Fibroblast of skin of left biceps (primary cell): ENCODE measurements at regions not wholly inside any gene's neighbourhood (a gene's known extent, or its start where the extent isn't known, plus 50 kb on each side); places are given as distances from the start of the nearest gene placed in this dataset.
"Not testable (repeated sequence)": the region's sequence is repeated elsewhere in the genome, so short reads cannot be mapped to it uniquely, and the experiment has no call there.

Source experiments
- DNase-seq, 2 experiments: peaks; one replicate each; pipeline ENCODE4 v3.0.0-alpha.2; 2013; ENCODE audit warnings: low read depth in 2 of 2

DNA sequence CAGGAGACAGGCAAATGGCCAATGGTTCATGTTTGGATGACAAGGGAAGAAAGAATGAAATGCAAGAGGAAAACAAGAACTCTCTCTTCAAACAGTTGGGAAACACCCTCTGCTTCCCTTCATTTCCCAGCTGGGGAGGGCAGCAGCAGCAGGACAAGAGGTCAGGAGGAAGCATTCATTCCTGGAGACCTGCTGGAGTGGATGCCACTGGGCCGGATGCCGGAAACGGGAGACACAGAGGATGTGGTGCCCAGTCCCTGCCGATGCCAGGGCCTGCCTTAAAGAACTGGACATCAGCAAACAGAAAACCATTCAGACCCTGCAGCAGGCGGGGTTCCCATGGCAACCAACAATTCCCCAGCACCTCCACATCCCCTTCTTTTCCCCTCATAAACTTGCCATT lies 102.3 kb upstream of the ZNF648 start:
- DNase-seq, result no peak

DNA sequence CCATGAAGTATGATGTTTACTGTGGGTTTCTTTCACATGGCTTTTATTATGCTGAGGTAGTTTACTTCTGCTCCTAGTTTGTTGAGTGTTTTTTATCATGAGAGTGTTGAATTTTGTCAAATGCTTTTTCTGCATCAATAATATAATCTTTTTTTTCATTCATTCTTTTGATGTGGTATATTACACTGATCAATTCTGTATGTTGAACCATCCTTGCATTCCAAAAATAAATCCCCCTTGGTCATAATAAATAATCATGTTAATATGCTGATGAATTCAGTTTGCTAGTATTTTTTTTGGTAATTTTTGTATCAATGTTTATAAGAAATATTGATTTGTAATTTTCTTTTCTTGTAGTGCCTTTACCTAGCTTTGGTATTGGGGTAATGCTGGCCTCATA lies 97.9 kb upstream of the ZNF648 start:
- DNase-seq, result no peak

DNA sequence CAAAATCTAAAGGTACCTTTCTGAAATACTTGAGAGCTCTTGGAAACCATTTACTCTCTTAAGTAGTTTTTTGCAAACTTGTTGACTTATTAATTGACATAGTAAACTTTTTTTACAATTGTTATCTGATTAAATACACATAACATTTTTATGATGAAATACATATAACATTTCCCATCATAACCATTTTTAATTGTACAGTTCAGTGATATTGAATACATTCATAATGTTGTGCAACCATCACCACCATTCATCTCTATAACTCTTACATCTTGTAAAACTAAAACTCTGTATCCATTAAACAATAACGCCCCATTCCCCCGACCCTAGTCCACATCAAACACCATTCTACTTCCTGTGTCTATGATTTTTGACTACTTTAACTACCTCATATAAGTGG lies 95.7 kb upstream of the ZNF648 start:
- DNase-seq, result no peak

DNA sequence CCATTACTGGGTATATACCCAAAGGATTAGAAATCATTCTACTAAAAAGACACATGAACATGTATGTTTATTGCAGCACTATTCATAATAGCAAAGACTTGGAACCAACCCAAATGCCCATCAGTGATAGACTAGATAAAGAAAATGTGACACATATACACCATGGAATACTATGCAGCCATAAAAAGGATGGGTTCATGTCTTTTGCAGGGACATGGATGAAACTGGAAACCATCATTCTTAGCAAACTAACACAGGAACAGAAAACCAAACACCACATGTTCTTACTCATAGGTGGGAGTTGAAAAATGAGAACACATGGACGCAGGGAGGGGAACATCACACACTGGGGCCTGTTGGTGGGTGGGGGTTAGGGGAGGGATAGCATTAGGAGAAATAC lies 92.9 kb upstream of the ZNF648 start:
- not testable (repeated sequence) for DNase-seq

DNA sequence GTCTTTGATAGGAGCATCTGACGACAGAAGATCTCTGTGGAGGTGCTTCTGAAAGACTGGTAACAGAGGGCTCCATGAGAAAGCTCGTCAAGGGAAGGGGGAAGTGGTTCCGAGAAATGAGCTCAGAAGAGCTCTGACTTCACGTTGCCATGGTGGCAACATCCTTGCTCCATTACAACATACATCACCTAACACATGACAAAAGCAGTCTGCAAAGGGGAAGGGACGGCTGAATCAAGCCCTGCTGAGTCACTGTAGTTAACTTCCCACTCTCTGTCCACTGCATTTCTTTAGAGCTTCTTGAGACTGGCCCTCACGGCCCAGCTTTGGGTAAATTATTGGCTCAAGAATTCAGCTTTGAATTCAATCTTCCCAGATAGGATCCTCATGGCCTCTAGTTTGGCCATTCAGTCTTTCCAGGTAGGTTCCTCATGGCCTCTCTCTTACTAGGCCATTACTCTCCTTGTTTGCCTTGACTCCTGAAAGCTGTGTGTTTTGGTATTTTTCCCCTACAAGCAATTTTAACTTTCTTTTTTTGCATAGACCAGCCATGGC lies 88.0 kb upstream of the ZNF648 start:
- DNase-seq, result no peak

DNA sequence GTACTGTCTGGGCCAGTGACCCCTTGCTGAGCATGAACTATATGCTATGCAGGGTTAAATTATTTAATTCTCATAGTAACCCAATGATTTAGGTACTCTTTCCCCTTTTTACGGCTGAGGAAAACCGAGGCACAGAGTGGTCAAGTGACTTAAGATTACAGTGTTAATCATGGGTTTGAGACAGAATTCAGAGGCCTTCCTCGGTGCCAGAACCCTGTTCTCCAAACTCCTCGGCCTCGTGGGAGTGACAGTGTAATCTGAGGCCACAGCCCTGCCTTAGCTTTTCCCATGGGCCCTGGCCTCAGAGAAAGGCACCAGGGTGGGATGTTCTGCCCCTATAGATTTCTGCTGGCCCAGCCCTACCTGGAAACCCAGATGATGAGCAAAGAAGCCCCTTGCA lies 86.4 kb upstream of the ZNF648 start:
- no peak for DNase-seq

DNA sequence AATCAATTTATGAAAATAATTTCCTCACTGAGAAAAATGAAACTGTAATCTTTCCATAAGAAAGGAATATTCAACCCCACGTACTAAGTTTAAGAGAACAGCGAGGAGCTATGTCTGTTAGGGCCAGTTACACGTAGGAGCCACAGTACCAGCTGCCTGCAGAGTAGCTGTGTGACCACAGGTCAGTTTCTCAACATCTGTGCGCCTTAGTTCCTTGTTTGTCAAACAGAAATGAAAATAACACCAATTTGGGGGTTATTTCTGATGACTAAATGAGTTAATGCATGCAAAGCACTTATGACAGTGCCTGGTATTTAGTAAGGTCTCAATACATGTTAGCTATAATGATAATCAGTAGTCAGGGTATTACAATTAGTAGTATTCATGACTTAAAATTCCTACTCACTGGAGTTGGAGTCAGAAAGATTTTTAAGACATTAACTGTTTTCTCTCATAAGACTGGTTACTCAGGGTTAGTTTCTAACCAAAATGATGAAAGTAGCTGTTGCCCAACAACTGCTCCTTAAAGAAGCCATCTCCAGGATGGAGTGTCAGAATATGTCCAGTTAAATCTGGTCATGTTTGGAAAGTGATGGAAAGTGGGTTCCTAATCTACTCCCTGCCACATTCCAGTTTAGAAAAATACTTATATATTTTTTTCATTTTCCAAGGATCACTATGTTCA lies 85.8 kb upstream of the ZNF648 start:
- DNase-seq, result no peak

DNA sequence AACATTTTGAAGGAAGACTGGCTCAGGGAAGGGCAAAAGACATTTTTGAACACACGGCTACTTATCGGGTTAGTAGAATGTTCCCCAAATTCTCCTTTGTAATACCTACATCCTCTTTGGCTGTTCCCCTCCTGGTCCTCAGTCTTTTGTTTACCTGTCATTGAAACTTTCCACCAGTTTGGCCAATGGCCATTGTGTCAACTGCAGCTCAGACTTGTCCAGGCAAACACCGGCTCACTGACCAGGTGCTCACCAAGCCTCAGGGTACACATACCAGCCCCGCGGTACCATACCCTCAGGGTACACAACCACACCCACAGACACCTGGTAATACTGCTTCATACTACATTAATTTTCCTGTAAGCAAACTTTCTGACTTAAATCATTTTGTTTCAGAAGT lies 84.8 kb upstream of the ZNF648 start:
- DNase-seq, result no peak

DNA sequence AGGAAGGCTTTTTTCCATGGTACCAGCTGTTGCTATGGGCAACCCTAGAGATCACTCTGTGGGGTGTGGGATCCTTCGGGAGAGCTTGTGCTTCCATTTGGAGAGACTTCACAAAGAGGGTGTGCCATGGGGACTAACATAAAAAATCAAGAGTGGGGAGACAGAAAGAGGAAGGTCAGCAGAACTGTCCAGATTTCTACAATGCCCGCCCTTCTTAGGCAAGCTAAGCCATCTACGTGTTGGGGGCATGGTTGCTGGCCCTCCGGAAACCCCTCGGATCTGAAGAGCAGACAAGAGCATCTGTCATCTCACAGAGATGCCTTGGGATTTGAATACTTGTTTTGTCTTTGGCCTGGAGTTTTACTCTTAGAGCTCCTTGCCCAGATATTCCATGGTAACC lies 83.9 kb upstream of the ZNF648 start:
- no peak for DNase-seq

DNA sequence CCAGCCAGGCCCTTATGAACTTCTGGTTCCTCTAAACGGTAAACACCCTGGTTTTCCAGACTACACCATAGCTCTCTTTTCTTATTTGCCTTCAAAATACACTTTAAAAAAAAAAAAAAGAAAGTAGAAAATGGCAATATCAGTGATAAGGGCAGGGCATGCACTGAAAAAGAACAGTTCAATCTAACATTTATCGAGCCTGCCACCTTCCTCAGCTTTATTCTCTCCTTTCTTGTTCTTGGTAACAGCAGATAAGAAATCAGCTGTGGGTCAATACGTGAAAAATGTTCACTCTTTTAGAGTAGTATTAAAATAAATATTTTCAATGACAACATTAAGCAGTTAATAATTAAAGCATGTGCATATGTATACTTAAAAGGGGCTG lies 83.1 kb upstream of the ZNF648 start:
- no peak for DNase-seq

DNA sequence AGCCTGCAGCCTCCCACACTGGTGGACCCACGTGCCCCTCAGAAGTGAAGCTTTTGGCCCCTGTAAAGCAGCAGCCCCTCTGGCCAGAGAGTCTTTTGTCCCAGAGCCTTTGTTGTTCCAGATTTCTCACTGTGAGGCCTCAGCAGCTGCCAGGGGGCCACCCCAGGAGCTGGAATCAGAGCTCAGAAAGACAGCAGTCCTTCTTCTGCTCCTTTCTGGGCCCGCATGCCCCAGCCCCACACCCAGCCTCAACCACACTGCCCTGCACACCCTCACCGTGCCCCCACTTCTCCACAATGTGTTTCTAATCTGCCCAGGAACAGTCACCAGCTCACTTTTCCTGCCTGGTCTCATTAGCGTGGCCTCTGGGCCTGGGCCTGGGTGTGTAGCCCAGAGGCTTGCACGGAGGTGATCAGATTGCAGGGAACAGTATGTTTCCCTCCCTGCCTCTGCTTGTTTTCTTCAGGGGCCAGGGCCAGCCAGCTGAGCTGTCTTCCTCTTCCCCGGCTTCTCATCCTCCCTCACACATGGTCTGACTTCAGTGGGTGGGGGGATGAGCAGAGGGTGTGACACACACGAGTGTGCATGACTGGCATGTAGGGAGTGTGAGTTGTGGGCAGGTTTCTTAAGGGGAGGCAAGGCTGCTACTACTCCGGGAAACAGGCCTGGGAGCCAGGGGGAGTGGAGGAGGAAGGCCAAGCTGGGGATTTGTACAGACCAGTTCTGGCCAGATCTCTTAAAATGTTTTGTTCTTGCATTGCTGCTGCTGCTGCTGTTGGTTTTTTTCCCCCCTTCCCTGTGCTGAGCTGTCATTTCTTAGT lies 82.5 kb upstream of the ZNF648 start:
- peak; percentile 66 to 68 for DNase-seq

DNA sequence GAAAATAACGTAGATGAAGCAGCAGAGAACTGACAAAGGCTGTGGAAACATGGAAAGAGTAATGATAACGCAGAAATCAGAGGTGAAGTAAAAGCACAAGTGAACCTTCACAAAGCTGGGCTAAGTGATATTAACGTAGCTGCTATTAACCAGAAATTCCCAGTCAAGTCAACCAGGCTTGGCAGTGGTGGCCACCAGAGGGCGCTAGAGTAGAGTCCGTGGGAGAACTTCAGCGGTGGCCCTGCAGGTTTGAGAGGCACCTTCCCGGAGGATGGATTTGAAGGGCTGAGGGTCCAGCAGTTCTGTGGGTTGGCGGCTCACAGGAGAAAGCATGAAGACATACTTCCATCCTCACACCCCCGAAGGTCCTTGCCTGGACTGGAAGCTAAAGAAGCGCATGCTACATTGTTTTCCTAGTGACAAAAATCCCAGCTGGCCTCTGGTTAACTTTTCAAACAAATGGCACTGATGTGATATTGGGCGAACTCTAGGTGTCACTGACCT lies 81.7 kb upstream of the ZNF648 start:
- DNase-seq, result peak; percentile 47 to 50

DNA sequence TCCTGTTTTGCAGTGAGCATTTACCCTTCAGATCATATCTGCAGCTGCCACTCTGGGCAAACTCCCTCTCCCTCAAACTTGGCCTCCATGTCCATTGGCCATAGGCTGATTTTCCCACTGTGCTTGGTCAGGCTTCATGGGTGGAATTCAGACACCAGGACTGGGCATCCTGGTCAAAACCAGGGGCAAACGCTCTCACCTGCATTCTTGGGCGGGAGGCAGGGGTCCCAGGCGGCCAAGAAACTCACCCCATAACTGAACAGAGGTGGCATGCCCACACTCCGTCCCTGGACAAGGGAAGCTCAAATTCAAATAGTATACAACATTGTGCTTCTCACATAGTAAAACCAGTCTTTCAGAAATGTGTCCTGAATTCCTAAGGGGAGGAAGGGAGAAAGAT lies 81.1 kb upstream of the ZNF648 start:
- DNase-seq, result no peak

DNA sequence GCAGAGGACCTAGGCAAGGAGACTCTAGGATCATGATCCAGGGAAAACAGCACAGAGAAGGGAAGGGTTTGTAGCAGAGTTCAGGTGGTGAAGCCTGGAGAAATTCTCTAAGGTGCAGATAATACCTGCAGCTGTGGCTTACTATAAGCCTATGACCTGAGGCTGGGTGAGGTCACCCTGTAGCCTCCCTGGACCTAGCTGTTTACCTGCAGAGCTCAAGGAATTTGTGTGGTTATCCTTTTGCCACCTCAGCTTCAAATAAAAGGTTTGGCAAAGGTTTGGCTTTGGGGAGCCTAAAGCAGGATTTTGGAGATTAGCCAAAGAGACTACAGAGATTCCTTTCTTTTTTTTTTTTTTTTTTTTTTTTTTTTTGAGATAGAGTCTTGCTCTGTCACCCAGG lies 79.5 kb upstream of the ZNF648 start:
- no peak for DNase-seq

DNA sequence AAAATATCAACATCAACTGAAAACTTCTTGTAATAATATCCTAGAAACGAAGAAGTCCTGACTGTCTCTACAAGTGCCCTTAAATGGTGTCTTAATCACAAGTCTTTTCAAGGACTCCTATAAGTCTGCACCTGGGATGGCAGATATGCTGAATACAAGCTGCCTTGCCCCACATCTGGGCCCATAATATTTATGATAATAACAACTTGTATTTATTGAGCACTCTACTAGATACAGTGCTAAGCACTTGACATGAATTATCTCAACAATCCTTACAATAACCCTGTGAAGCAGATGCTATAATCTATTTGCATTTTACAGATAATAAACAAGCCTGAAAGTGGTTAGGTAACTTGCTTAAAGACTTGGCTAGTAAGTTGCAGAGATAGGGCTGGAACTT lies 78.0 kb upstream of the ZNF648 start:
- DNase-seq, result no peak

DNA sequence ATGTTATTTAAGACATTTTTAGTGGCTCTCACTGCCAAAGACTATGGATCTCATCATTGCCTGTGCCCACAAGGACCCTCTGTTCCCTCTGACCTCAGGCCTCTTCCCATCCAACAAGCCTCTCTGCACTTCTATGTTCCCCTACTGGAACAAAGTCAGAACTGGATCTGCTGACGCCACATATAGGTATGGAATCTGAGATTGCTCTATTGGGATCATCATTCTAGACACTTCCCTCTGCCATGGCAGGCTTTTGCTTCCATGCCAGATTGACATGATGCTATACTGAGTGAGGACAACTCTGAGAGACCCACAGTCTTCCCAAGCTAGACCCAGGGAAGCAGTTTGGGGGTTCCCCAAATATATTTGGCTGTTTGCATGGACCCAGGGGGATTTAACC lies 76.0 kb upstream of the ZNF648 start:
- DNase-seq, result no peak

DNA sequence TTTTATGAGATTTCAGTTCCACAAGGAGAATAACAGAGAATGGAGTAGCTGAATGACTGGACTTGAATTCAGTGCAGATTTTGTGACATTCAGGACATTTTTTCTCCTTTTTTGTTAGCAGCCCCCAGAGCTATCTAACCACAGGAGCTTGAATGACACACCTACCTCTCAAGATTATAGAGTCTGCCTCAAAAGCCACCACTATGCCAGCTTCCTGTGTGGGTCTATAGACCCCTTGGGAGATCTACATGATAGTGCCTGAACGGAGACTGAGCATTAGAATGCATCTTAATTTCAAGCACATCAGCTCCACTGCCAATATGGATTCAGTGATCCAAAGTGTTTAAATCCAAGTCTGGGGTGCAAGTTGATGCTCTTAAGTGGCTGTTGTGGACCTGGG lies 74.4 kb upstream of the ZNF648 start:
- DNase-seq, result no peak

DNA sequence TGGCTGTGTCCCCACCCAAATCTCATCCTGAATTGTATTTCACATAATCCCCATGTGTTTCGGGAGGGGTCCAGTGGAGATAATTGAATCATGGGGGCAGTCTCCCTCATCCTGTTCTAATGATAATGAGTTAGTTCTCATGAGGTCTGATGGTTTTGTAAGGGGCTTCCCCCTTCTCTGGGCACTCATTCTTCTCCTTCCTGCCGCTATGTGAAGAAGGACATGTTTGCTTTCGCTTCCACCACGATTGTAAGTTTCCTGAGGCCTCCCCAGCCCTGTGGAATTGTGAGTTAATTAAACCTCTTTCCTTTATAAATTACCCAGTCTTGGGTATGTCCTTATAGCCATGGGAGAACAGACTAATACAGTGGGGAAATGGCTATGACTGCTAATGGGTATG lies 72.7 kb upstream of the ZNF648 start:
- no peak for DNase-seq

DNA sequence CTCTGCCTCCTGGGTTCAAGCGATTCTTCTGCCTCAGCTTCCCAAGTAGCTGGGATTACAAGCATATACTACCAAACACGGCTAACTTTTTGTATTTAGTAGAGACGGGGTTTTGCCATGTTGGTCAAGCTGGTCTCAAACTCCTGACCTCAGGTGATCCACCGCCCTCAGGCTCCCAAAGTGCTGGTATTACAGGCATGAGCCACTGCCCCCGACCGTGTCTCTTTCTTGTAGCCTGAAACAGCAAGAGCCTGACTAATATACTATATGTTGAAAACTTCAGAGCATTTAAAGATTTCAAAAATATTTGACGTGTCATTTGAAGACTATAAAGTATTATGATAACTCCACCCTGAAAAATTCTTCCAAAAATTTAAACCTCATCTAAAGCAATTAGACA lies 71.7 kb upstream of the ZNF648 start:
- DNase-seq, result no peak

DNA sequence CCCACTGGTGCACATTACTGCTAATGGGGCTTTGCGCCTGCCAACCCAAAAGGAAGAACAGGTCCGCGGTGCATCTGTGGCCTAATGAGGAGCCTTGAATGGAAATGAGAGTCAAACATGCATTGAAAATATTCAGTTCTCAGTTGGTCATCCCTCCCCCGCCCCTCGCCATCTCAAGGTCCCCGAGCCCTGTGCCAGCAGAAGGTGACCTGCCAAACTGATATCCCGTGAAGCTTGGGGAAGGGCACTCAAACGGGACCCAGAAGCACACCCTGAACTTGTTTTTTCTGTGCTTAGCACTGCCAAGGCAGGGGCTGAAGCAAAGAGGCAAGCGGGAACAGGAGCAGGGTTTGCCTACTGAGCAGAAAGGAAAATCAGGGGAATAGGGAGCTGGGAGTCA lies 67.9 kb upstream of the ZNF648 start:
- no peak for DNase-seq

DNA sequence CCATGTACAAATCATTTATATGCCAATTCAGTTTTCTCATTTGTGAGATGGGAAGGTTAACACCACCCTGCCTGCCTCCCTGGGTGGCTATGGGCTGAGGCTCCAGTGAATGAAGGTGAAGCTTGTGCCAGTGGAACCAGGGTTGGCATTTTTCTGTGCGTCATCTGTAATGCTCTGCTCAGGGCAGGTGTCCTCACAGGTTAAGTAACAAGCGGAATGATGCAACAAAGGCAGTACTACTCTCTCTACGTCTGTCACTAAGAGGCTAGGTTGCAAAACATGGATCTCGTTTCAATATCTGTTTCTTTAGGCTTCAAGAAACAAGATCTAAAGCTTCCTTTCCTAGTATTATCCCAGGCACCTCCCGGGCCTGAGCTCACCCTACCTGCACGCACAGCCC lies 67.0 kb upstream of the ZNF648 start:
- no peak for DNase-seq

DNA sequence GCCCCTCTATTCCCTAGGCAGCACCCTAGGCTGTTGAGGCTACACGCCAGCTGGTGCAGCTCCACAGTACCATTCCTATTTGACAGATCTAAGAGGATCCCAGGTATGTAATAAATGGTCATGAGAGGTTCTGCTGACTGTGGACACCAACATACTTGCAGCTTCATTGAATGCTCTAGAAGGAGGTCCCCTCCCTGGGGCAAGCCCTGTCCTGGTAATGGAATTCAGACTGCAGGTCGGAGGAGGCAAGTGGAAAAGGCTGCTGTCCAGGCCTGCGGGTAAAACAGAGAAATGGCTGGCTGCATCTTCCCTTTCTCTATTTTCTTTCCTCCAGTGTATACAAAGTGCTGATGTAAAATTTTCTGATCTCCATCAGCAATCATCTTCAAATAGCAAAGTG lies 66.1 kb upstream of the ZNF648 start:
- DNase-seq, result no peak

DNA sequence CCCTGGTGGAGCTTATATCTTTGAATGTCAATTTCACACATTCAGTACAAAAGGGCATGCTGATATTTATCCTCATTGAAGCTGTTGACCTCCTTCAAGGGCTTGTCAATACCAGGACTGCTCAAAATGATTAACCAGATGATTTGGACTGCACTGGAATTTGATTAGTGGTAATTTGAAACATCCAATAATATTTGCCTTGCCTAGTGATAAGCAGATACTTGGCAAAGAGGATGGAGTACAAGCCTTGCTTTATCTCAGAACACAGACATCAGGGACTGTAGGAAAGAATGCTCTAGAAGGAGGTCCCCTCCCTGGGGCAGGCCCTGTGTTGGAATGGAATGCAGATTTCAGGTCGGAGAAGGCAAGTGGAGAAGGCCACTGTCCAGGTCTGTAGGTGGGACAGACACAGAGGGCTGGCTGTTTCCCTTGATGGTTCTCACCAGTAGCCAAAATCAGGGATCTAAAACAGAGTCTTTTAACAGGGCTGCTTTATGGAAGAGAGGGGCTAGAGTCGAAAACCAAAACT lies 64.8 kb upstream of the ZNF648 start:
- no peak for DNase-seq
